HCT116 (cell line): ENCODE measurements at regions not wholly inside any gene's neighbourhood (a gene's known extent, or its start where the extent isn't known, plus 50 kb on each side); places are given as distances from the start of the nearest gene placed in this dataset.

Experiments used
- ATAC-seq: fragments of 200-7000 bp; cut with Tn5 transposase; 2 replicates; pipeline ENCODE4 v1.9.1; 2020; ENCODE audit warnings: mild to moderate bottlenecking, moderate library complexity
- BruUV-seq: library from RNA; stranded (reverse); fragments of 400-500 nt; replicated peaks from 2 replicates; lab custom pipeline; 2021; lab: Mats Ljungman, UMichigan
- CTCF ChIA-PET: fragments of 300-600 bp; sonication (Branson Sonifier 250); formaldehyde crosslinking; loops from one replicate; lab custom pipeline; 2021; ENCODE audit warnings: antibody characterized with exemption; lab: Charles Lee
- POLR2A ChIA-PET: fragments of 300-600, 350-600 bp; sonication (Branson Sonifier 250); formaldehyde crosslinking; loops from one replicate; lab custom pipeline; 2021; ENCODE audit warnings: antibody characterized with exemption; lab: Charles Lee
- RAD21 ChIA-PET, 2 experiments: fragments of 300-600 bp; sonication (Branson Sonifier 250); formaldehyde crosslinking; loops; one replicate each; lab custom pipeline; 2023; ENCODE audit warnings: low total read pairs in 2 of 2; ENCODE audit not compliant: uncharacterized antibody in 2 of 2, unreplicated experiment in 2 of 2, low non-redundant PET in 1 of 2; lab: Charles Lee
- DNase-seq: peaks from one replicate; pipeline ENCODE4 v3.0.0-alpha.2; 2010; ENCODE audit warnings: low read depth, low spot score
- H2AFZ ChIP-seq: fragments of 200-600 bp; shearing (Covaris generic), sonication (generic); 2 replicates; pipeline ENCODE4 v1.6.1; 2017; ENCODE audit warnings: low read depth, mixed run types, mixed read lengths, antibody characterized with exemption, low read length; ENCODE audit not compliant: poor library complexity, severe bottlenecking
- H3K27ac ChIP-seq: 2 replicates; pipeline ENCODE4 v1.5.1; 2012; ENCODE audit warnings: low read depth, low read length
- H3K27me3 ChIP-seq: fragments of 200-600 bp; sonication (generic); 2 replicates; pipeline ENCODE4 v1.6.1; 2016; ENCODE audit warnings: mixed run types, low read length, mixed read lengths; ENCODE audit not compliant: insufficient read depth
- H3K36me3 ChIP-seq, 2 experiments: fragments of 200-500 bp in 1 of 2; fragments of 200-600 bp in 1 of 2; sonication (Bioruptor generic) in 1 of 2; sonication (generic) in 1 of 2; 2 replicates each; pipeline versions ENCODE4 v1.5.1 to v1.6.1; 2014 to 2016; ENCODE audit warnings: low read length in 2 of 2, inconsistent platforms in 1 of 2, mixed read lengths in 1 of 2, mixed run types in 1 of 2; ENCODE audit not compliant: insufficient read depth in 2 of 2, control insufficient read depth in 1 of 2
- H3K4me1 ChIP-seq, 2 experiments: fragments of 200-600 bp in 1 of 2; sonication (generic) in 1 of 2; 2 replicates each; pipeline versions ENCODE4 v1.5.1 to v1.6.1; 2012 to 2017; ENCODE audit warnings: low read length in 2 of 2, inconsistent platforms in 1 of 2, mild to moderate bottlenecking in 1 of 2, mixed read lengths in 1 of 2, mixed run types in 1 of 2, moderate library complexity in 1 of 2; ENCODE audit not compliant: insufficient read depth in 2 of 2, control insufficient read depth in 1 of 2
- H3K4me2 ChIP-seq: fragments of 200-600 bp; sonication (generic); 2 replicates; pipeline ENCODE4 v1.6.1; 2017; ENCODE audit warnings: mixed run types, low read length, mixed read lengths
- H3K4me3 ChIP-seq, 2 experiments: fragments of 200-600 bp in 1 of 2; sonication (generic) in 1 of 2; replicated peaks in 1 of 2; 2 replicates each; pipeline ENCODE4 v1.5.1; 2011 to 2016; ENCODE audit warnings: low read length in 2 of 2, control low read depth in 1 of 2, low read depth in 1 of 2, mild to moderate bottlenecking in 1 of 2, mixed read lengths in 1 of 2, mixed run types in 1 of 2
- H3K79me2 ChIP-seq: fragments of 200-600 bp; sonication (generic); 2 replicates; pipeline ENCODE4 v1.6.1; 2017; ENCODE audit warnings: mild to moderate bottlenecking, mixed run types, low read length, moderate library complexity, mixed read lengths; ENCODE audit not compliant: insufficient read depth
- H3K9ac ChIP-seq: fragments of 200-600 bp; sonication (generic); 2 replicates; pipeline ENCODE4 v1.6.1; 2016; ENCODE audit warnings: low read length, mixed read lengths
- H3K9me2 ChIP-seq: fragments of 200-600 bp; sonication (generic), shearing (Covaris generic); 2 replicates; pipeline ENCODE4 v1.6.1; 2017; ENCODE audit warnings: mixed run types, mild to moderate bottlenecking, moderate library complexity; ENCODE audit not compliant: insufficient read depth
- H3K9me3 ChIP-seq, 2 experiments: fragments of 200-500 bp in 1 of 2; fragments of 200-600 bp in 1 of 2; sonication (Bioruptor generic) in 1 of 2; sonication (generic) in 1 of 2; 2 replicates each; pipeline ENCODE4 v1.6.1; 2014 to 2017; ENCODE audit warnings: low read length in 2 of 2, mixed read lengths in 2 of 2, inconsistent platforms in 1 of 2, low read depth in 1 of 2, mild to moderate bottlenecking in 1 of 2, mixed run types in 1 of 2, moderate library complexity in 1 of 2; ENCODE audit not compliant: control insufficient read depth in 1 of 2, insufficient read depth in 1 of 2
- H4K20me1 ChIP-seq: fragments of 200-600 bp; sonication (generic), shearing (Covaris generic); 2 replicates; pipeline ENCODE4 v1.6.1; 2017; ENCODE audit warnings: mixed run types, mild to moderate bottlenecking, moderate library complexity; ENCODE audit not compliant: insufficient read depth
- CEBPB ChIP-seq: IDR thresholded peaks from 2 replicates; pipeline ENCODE4 v1.6.1; 2012; ENCODE audit warnings: low read depth
- EGR1 ChIP-seq: IDR thresholded peaks from 2 replicates; pipeline ENCODE4 v1.6.1; 2012; ENCODE audit warnings: low read depth
- JUND ChIP-seq: IDR thresholded peaks from 2 replicates; pipeline ENCODE4 v1.6.1; 2012
- MAX ChIP-seq: IDR thresholded peaks from 2 replicates; pipeline ENCODE4 v1.6.1; 2012
- POLR2A ChIP-seq: IDR thresholded peaks from 2 replicates; pipeline ENCODE4 v1.7.0; 2011; ENCODE audit warnings: borderline replicate concordance; ENCODE audit not compliant: insufficient read depth, insufficient read length; ENCODE audit errors: extremely low read depth
- RAD21 ChIP-seq: IDR thresholded peaks from 2 replicates; pipeline ENCODE4 v1.6.1; 2012; ENCODE audit warnings: low read depth, mild to moderate bottlenecking
- SP1 ChIP-seq: IDR thresholded peaks from 2 replicates; pipeline ENCODE4 v1.6.1; 2012; ENCODE audit warnings: low read depth
- SRF ChIP-seq: IDR thresholded peaks from 2 replicates; pipeline ENCODE4 v1.6.1; 2012; ENCODE audit warnings: low read depth
- TCF7L2 ChIP-seq: IDR thresholded peaks from 2 replicates; pipeline ENCODE4 v1.7.0; 2011; ENCODE audit warnings: borderline replicate concordance, inconsistent platforms; ENCODE audit not compliant: insufficient read depth, insufficient read length; ENCODE audit errors: extremely low read depth
- YY1 ChIP-seq: IDR thresholded peaks from 2 replicates; pipeline ENCODE4 v1.6.1; 2011; ENCODE audit warnings: low read length, low read depth, moderate library complexity, mild to moderate bottlenecking; ENCODE audit not compliant: insufficient replicate concordance; ENCODE audit errors: extremely low read depth
- ZBTB33 ChIP-seq: IDR thresholded peaks from 2 replicates; pipeline ENCODE4 v1.6.1; 2011; ENCODE audit warnings: mild to moderate bottlenecking, low read length, moderate library complexity; ENCODE audit not compliant: insufficient replicate concordance; ENCODE audit errors: extremely low read depth
- ZFX ChIP-seq: fragments of 450-650 bp; IDR thresholded peaks from 2 replicates; pipeline ENCODE4 v1.6.1; 2017
- ZNF274 ChIP-seq: fragments of 200-500 bp; sonication (Bioruptor generic); IDR thresholded peaks from 2 replicates; pipeline ENCODE4 v1.6.1; 2014; ENCODE audit warnings: mild to moderate bottlenecking, low read depth, low read length, inconsistent platforms
- intact Hi-C: fragments of 100-400 bp; cut with micrococcal nuclease; formaldehyde crosslinking; loops from 2 replicates; pipeline ENCODE4 v1.10.0; 2022

- peaks cover 0 to 20% of the 10 kb centered on the region in 2 experiments; a peak in 2 of 4 replicates for H3K4me1 ChIP-seq
- H3K4me3 ChIP-seq, result no peak overlapping the region
- H3K9me3 ChIP-seq, result peaks cover 6 to 9% of the 10 kb centered on the region in 2 experiments; a peak in 3 of 4 replicates
- no peaks in the 10 kb centered on the region for H3K36me3 ChIP-seq
- no peaks in the 10 kb centered on the region for H3K79me2 ChIP-seq
- H3K9me2 ChIP-seq, result no peaks in the 10 kb centered on the region
- H3K27ac ChIP-seq, result no peak overlapping the region
- no peak overlapping the region for H3K9ac ChIP-seq
- no peaks in the 10 kb centered on the region for H3K27me3 ChIP-seq
- CTCF ChIA-PET, result interaction anchor here (1.1 kb wide), 1 partner anchor 17 kb away, joined by 3 read pairs; no protein-coding TSS in a partner anchor
- RAD21 ChIA-PET, result no interaction called here
- no TSS peak for BruUV-seq
- ATAC-seq (no peak), DNase-seq (no peak)
- H3K4me2 ChIP-seq, result no peak overlapping the region
- POLR2A ChIA-PET, result no interaction called here
- no peaks in the 10 kb centered on the region for H4K20me1 ChIP-seq
- no peak overlapping the region for H2AFZ ChIP-seq
- intact Hi-C loops, result no loop called here
- TF ChIP-seq TCF7L2 (no peak), POLR2A (no peak), CEBPB (no peak), ZNF274 (no peak), SRF (no peak), YY1 (no peak), JUND (no peak), SP1 (no peak), RAD21 (no peak), EGR1 (no peak), ZFX (no peak), MAX (no peak), ZBTB33 (no peak)
Measured at GRCh38 chr4:26086621-26087441, 172.8 kb downstream of the SMIM20 start.
